ENCODE measurements at regions not wholly inside any gene's neighbourhood (a gene's known extent, or its start where the extent isn't known, plus 50 kb on each side); places are given as distances from the start of the nearest gene placed in this dataset.

DNA sequence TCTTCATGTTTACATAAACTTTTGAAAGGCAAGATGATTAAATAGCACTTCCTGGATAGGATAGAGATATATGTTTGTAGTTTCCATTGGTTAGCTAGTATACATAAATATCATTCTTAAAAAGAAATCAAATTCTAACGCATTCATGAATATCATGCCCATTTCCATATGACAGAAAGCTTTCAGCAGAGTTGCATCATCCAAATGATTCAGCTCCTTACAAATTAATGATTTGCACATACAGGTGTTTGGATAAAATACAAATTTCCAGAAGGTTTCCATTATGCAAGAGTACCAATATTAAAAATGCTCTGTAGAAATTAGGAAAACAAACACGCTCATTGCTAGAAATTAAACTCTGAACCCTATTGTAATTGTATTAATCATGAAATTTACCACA lies 264.4 kb downstream of the FOXG1 start:
- Histone ChIP-seq H2AK5ac (ENCODE audit: low read depth, low read length) (no peak overlapping the region), H4K5ac (ENCODE audit: insufficient read length, low read depth, low read length) (no peak overlapping the region), H3K79me2 (ENCODE audit: control insufficient read depth in 1 of 2, insufficient read depth in 2 of 2, low read length in 2 of 2) (no peaks in the 10 kb centered on the region), H3K23ac (ENCODE audit: insufficient read length) (no peak overlapping the region), H3K18ac (ENCODE audit: extremely low read depth, low read length) (no peak overlapping the region), H3K14ac (ENCODE audit: insufficient read length) (no peak overlapping the region), H3K9me3 (ENCODE audit: insufficient read depth in 2 of 2, low read depth in 1 of 2, low read length in 1 of 2) (no peaks in the 10 kb centered on the region), H2BK120ac (replicated peaks; ENCODE audit: low read depth, low read length) (no peak overlapping the region), H3K4me1 (replicated peaks in 1 of 4; ENCODE audit: control insufficient read depth in 3 of 4, insufficient read depth in 4 of 4, low read length in 3 of 4) (peaks cover 0 to 9% (median 8%) of the 10 kb centered on the region in 4 experiments; a peak in 5 of 7 replicates), H3K9ac (replicated peaks in 1 of 4; ENCODE audit: extremely low read depth in 1 of 4, low read depth in 3 of 4, low read length in 3 of 4) (no peak overlapping the region), H2BK15ac (ENCODE audit: low read length) (no peak overlapping the region), H2AFZ (ENCODE audit: low read length) (no peak overlapping the region), H3K36me3 (ENCODE audit: control insufficient read depth in 2 of 4, insufficient read depth in 4 of 4, low read length in 3 of 4) (no peaks in the 10 kb centered on the region), H3K56ac (replicated peaks; ENCODE audit: insufficient read length, low read depth, low read length) (no peak overlapping the region), H2BK12ac (ENCODE audit: low read depth, low read length) (no peak overlapping the region), H3K4ac (replicated peaks; ENCODE audit: insufficient read length, low read depth, low read length) (no peak overlapping the region), H4K8ac (ENCODE audit: extremely low read depth, insufficient read depth, low read length) (no peak overlapping the region), H4K20me1 (replicated peaks in 1 of 2; ENCODE audit: control insufficient read depth in 1 of 2, insufficient read depth in 2 of 2, low read length in 2 of 2) (no peaks in the 10 kb centered on the region), H3K27ac (ENCODE audit: low read depth, low read length) (no peak overlapping the region), H3K4me2 (ENCODE audit: insufficient read depth in 1 of 2, low read depth in 2 of 2, low read length in 2 of 2) (no peak overlapping the region), H3K4me3 (ENCODE audit: extremely low read depth in 1 of 4, insufficient read depth in 2 of 4, low read depth in 3 of 4, low read length in 4 of 4) (no peak overlapping the region), H3K23me2 (ENCODE audit: low read depth, low read length) (no peaks in the 10 kb centered on the region), H3K79me1 (ENCODE audit: low read depth, low read length) (no peaks in the 10 kb centered on the region), H2BK5ac (ENCODE audit: low read depth, low read length) (no peak overlapping the region), H3K27me3 (replicated peaks in 1 of 4; ENCODE audit: control insufficient read depth in 3 of 4, extremely low read depth in 1 of 4, insufficient read depth in 3 of 4, low read length in 3 of 4) (no peaks in the 10 kb centered on the region), H2BK20ac (ENCODE audit: low read length) (no peak overlapping the region), H4K91ac (replicated peaks; ENCODE audit: insufficient read length, low read length) (no peak overlapping the region)
- POLR2A ChIA-PET (ENCODE audit: partially characterized antibody), result no interaction called here
- FAIRE-seq (no peak), DNase-seq (ENCODE audit: low read depth in 1 of 2, low spot score in 2 of 2) (no peak)
- CTCF ChIA-PET (ENCODE audit: partially characterized antibody), result interaction anchor here (0.8 to 1.2 kb wide), 2 partner anchors 12 to 490 kb away, joined by 3 read pairs; no protein-coding TSS in a partner anchor
- 98% methylated on average over 2 of the region's 2 CpGs; no CpG with 5 or more reads in 1 of the 2 experiments for whole genome bisulfite sequencing, 2 experiments (ENCODE audit: extremely low coverage in 1 of 2, insufficient coverage in 1 of 2, insufficient read length in 1 of 2, insufficient replicate concordance in 2 of 2, low coverage in 1 of 2, low lambda C conversion rate in 2 of 2, missing lambda C conversion rate in 1 of 2)
- TF ChIP-seq, protein P1, sequence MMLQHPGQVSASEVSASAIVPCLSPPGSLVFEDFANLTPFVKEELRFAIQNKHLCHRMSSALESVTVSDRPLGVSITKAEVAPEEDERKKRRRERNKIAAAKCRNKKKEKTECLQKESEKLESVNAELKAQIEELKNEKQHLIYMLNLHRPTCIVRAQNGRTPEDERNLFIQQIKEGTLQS (IDR thresholded peaks at IDR 0.05; ENCODE audit: insufficient read depth, low read depth, low read length), result no peak
- TF ChIP-seq CTCF (IDR thresholded peaks at IDR 0.05; ENCODE audit: control extremely low read depth in 1 of 3, insufficient read depth in 1 of 3, low read depth in 1 of 3, low read length in 3 of 3) (no peak), CTBP2 (IDR thresholded peaks at IDR 0.05; ENCODE audit: borderline replicate concordance, insufficient read depth, insufficient read length, low read length) (no peak), KDM5A (IDR thresholded peaks at IDR 0.05; ENCODE audit: low read length) (no peak), E2F6 (IDR thresholded peaks at IDR 0.05) (no peak), GABPA (IDR thresholded peaks at IDR 0.05; ENCODE audit: borderline replicate concordance, insufficient read depth, low read length) (no peak), BCL11A (IDR thresholded peaks at IDR 0.05; ENCODE audit: low read depth in 2 of 2, low read length in 2 of 2) (no peak), POLR2AphosphoS5 (IDR thresholded peaks at IDR 0.05; ENCODE audit: low read depth, low read length) (no peak), SRF (IDR thresholded peaks at IDR 0.05; ENCODE audit: low read depth, low read length) (no peak), BRCA1 (IDR thresholded peaks at IDR 0.05; ENCODE audit: low read depth, low read length) (no peak), TAF7 (optimal IDR thresholded peaks at IDR 0.05; ENCODE audit: borderline replicate concordance, low read depth, low read length) (no peak)
